DOHH2 (cell line): ENCODE measurements at regions not wholly inside any gene's neighbourhood (a gene's known extent, or its start where the extent isn't known, plus 50 kb on each side); places are given as distances from the start of the nearest gene placed in this dataset.

Experiments used
- H3F3A ChIP-seq: fragments of 200-600 bp; sonication (generic), shearing (Covaris generic); 2 replicates; pipeline ENCODE4 v1.6.0; 2016; ENCODE audit warnings: antibody characterized with exemption, mild to moderate bottlenecking; ENCODE audit not compliant: control insufficient read depth, insufficient read depth
- H3K27ac ChIP-seq: fragments of 200-600 bp; sonication (generic); 2 replicates; pipeline ENCODE4 v1.5.1; 2014; ENCODE audit warnings: low read depth, mild to moderate bottlenecking, low read length, moderate library complexity
- H3K27me3 ChIP-seq: fragments of 200-600 bp; sonication (generic); 2 replicates; pipeline ENCODE4 v1.6.1; 2014; ENCODE audit warnings: mild to moderate bottlenecking, low read length, mixed read lengths; ENCODE audit not compliant: control insufficient read depth
- H3K36me3 ChIP-seq: fragments of 200-600 bp; sonication (generic); 2 replicates; pipeline ENCODE4 v1.6.1; 2014; ENCODE audit warnings: mild to moderate bottlenecking, low read length, moderate library complexity, mixed read lengths; ENCODE audit not compliant: control insufficient read depth
- H3K4me1 ChIP-seq: fragments of 200-600 bp; sonication (generic); 2 replicates; pipeline ENCODE4 v1.6.1; 2014; ENCODE audit warnings: mild to moderate bottlenecking, low read length, mixed read lengths; ENCODE audit not compliant: control insufficient read depth
- H3K4me2 ChIP-seq: fragments of 200-600 bp; sonication (generic); 2 replicates; pipeline ENCODE4 v1.6.0; 2014; ENCODE audit warnings: mild to moderate bottlenecking, low read length, moderate library complexity
- H3K4me3 ChIP-seq: fragments of 200-600 bp; sonication (generic); 2 replicates; pipeline ENCODE4 v1.5.1; 2014; ENCODE audit warnings: mild to moderate bottlenecking, low read length, mixed read lengths
- H3K79me2 ChIP-seq: fragments of 200-600 bp; sonication (generic); 2 replicates; pipeline ENCODE4 v1.6.1; 2014; ENCODE audit warnings: mild to moderate bottlenecking, low read length, mixed read lengths; ENCODE audit not compliant: control insufficient read depth
- H3K9me2 ChIP-seq: fragments of 200-600 bp; sonication (generic); replicated peaks from 2 replicates; pipeline ENCODE4 v1.6.1; 2014; ENCODE audit warnings: mild to moderate bottlenecking, low read length, mixed read lengths; ENCODE audit not compliant: control insufficient read depth
- H3K9me3 ChIP-seq: fragments of 200-600 bp; sonication (generic); 2 replicates; pipeline ENCODE4 v1.6.1; 2014; ENCODE audit warnings: antibody characterized with exemption, low read length, mixed read lengths; ENCODE audit not compliant: control insufficient read depth, insufficient read depth
- H4K20me1 ChIP-seq: fragments of 200-600 bp; sonication (generic); 2 replicates; pipeline ENCODE4 v1.6.0; 2014; ENCODE audit warnings: low read depth, mild to moderate bottlenecking, antibody characterized with exemption, low read length, moderate library complexity; ENCODE audit not compliant: control insufficient read depth, insufficient read depth
- CTCF ChIP-seq: fragments of 200-600 bp; sonication (generic); IDR thresholded peaks from one replicate; pipeline ENCODE4 v1.5.1; 2014; ENCODE audit warnings: antibody characterized with exemption, mild to moderate bottlenecking, low read depth, low read length; ENCODE audit not compliant: poor library complexity, severe bottlenecking
- EZH2phosphoT487 ChIP-seq: fragments of 200-600 bp; sonication (generic); IDR thresholded peaks from 2 replicates; pipeline ENCODE4 v1.6.1; 2017; ENCODE audit warnings: borderline replicate concordance, mild to moderate bottlenecking, antibody characterized with exemption, low read length, moderate library complexity, mixed read lengths

DNA sequence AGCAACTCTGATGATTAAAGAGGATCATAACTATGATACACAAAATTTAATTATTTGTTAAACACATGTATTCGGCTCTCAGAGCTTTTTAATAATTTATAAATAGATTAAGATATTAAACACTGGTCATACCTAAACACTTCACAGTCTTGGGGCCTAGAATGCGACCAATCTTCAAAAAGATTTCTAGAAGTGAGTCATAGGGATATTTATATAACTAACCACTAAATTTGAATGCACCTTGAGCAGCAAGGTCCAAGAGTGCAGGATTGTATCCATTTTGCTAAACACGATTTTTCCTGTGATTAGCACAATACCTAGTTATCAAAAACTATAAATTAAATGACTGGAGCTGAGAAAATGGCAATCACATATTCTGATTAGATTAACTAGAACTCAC is 709.3 kb downstream of the EPHA7 start:
- Histone ChIP-seq H3K4me3 (no peak overlapping the region), H3K4me2 (no peak overlapping the region), H3K79me2 (no peaks in the 10 kb centered on the region), H3K4me1 (no peaks in the 10 kb centered on the region), H4K20me1 (no peaks in the 10 kb centered on the region), H3K27me3 (no peaks in the 10 kb centered on the region), H3K9me2 (no peaks in the 10 kb centered on the region), H3F3A (no peaks in the 10 kb centered on the region), H3K36me3 (no peaks in the 10 kb centered on the region), H3K9me3 (no peaks in the 10 kb centered on the region), H3K27ac (no peak overlapping the region)
- no peak for TF ChIP-seq EZH2phosphoT487

GRCh38 chr6:92708945-92709344 is 710.4 kb downstream of the EPHA7 start:
- TF ChIP-seq CTCF (no peak), EZH2phosphoT487 (no peak)
- no peaks in the 10 kb centered on the region for H3K27me3 ChIP-seq
- H4K20me1 ChIP-seq, result no peaks in the 10 kb centered on the region
- no peaks in the 10 kb centered on the region for H3K79me2 ChIP-seq
- H3K4me1 ChIP-seq, result no peaks in the 10 kb centered on the region
- no peak overlapping the region for H3K27ac ChIP-seq
- H3K36me3 ChIP-seq, result no peaks in the 10 kb centered on the region
- no peaks in the 10 kb centered on the region for H3F3A ChIP-seq
- no peaks in the 10 kb centered on the region for H3K9me2 ChIP-seq
- H3K4me3 ChIP-seq, result no peak overlapping the region
- H3K9me3 ChIP-seq, result no peaks in the 10 kb centered on the region
- no peak overlapping the region for H3K4me2 ChIP-seq

DNA sequence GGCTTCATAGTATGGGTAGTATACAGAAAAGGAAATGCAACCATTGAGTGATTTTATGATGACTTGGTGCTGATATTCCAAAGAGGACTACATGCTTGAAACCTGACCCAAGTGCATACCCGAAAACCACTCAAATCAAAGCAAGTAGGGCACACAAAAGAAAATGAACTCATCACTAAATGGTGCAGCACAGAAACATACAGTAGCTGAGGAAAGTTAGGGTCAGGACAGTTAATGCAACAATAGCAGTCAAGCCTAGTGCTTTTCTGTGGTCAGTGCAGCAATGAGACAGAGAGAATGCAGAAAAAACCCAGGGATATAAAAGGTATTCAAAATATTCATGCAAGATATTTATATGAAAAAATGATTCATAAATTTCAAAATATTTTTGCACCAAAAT is 711.1 kb downstream of the EPHA7 start:
- Histone ChIP-seq H3K36me3 (no peaks in the 10 kb centered on the region), H3K9me2 (no peaks in the 10 kb centered on the region), H3K4me2 (no peak overlapping the region), H3F3A (no peaks in the 10 kb centered on the region), H3K27ac (no peak overlapping the region), H3K4me1 (no peaks in the 10 kb centered on the region), H3K79me2 (no peaks in the 10 kb centered on the region), H4K20me1 (no peaks in the 10 kb centered on the region), H3K27me3 (no peaks in the 10 kb centered on the region), H3K4me3 (no peak overlapping the region), H3K9me3 (no peaks in the 10 kb centered on the region)
- TF ChIP-seq EZH2phosphoT487, result no peak
- no peak for TF ChIP-seq CTCF

DNA sequence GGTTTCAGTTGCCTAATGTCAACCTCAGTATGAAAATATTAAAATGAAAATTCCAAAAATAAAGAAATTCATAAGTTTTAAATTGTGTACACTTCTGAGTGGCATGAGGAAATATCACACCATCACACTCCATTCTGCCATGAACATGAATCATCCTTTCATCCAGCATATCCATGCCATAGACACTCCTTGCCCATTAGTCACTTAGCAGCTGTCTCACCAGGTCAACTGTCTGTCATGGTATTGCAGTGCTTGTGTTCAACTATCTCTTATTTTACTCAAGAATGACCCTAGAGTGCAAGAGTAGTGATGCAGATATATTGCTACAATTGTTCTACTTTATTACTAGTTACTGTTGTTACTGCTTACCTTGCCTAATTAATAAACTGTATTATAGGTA is 712.4 kb downstream of the EPHA7 start:
- Histone ChIP-seq H4K20me1 (no peaks in the 10 kb centered on the region), H3F3A (no peaks in the 10 kb centered on the region), H3K4me1 (no peaks in the 10 kb centered on the region), H3K4me2 (no peak overlapping the region), H3K27me3 (no peaks in the 10 kb centered on the region), H3K79me2 (no peaks in the 10 kb centered on the region), H3K4me3 (no peak overlapping the region), H3K27ac (no peak overlapping the region), H3K9me3 (no peaks in the 10 kb centered on the region), H3K9me2 (no peaks in the 10 kb centered on the region), H3K36me3 (no peaks in the 10 kb centered on the region)
- TF ChIP-seq CTCF, result no peak
- no peak for TF ChIP-seq EZH2phosphoT487
